SK-N-SH (cell line): ENCODE measurements at regions not wholly inside any gene's neighbourhood (a gene's known extent, or its start where the extent isn't known, plus 50 kb on each side); places are given as distances from the start of the nearest gene placed in this dataset.
"Not testable (repeated sequence)": the region's sequence is repeated elsewhere in the genome, so short reads cannot be mapped to it uniquely, and the experiment has no call there.

Experiments used
- ELF1 ChIP-seq: IDR thresholded peaks from 2 replicates; pipeline ENCODE4 v1.4.0; 2012
- GABPA ChIP-seq: IDR thresholded peaks from 2 replicates; pipeline ENCODE4 v1.4.0; 2012; ENCODE audit warnings: low read depth, mild to moderate bottlenecking
- JUND ChIP-seq: IDR thresholded peaks from 2 replicates; pipeline ENCODE4 v1.4.0; 2012
- POLR2AphosphoS5 ChIP-seq: IDR thresholded peaks from 2 replicates; pipeline ENCODE4 v1.6.1; 2012; ENCODE audit warnings: low read depth, low read length
- RCOR1 ChIP-seq: fragments of 150-350 bp; IDR thresholded peaks from 2 replicates; pipeline ENCODE4 v1.6.1; 2017; ENCODE audit warnings: antibody characterized with exemption, low read length
- RFX5 ChIP-seq: IDR thresholded peaks from 2 replicates; pipeline ENCODE4 v1.6.1; 2012; ENCODE audit warnings: mild to moderate bottlenecking, improper control_type of control experiment, low read length
- RXRA ChIP-seq: IDR thresholded peaks from 2 replicates; pipeline ENCODE4 v1.4.0; 2012; ENCODE audit warnings: low read depth, mild to moderate bottlenecking, borderline replicate concordance
- SIN3A ChIP-seq: IDR thresholded peaks from 2 replicates; pipeline ENCODE4 v1.6.1; 2012; ENCODE audit warnings: low read depth, mild to moderate bottlenecking, low read length, moderate library complexity, borderline replicate concordance
- YY1 ChIP-seq: IDR thresholded peaks from 2 replicates; pipeline ENCODE4 v1.4.0; 2012; ENCODE audit warnings: low read depth, mild to moderate bottlenecking
- TF ChIP-seq, protein P1 (sequence below): IDR thresholded peaks from 2 replicates; pipeline ENCODE4; 2012
- TF ChIP-seq, protein P2 (sequence below): fragments of 200-600 bp; sonication (generic); IDR thresholded peaks from 2 replicates; pipeline ENCODE4 v1.6.1; 2017; ENCODE audit warnings: antibody characterized with exemption, mild to moderate bottlenecking, moderate library complexity
- TF ChIP-seq, protein P3 (sequence below): IDR thresholded peaks from 2 replicates; pipeline ENCODE4 v1.4.0; 2012; ENCODE audit warnings: low read depth
- TF ChIP-seq, protein P4 (sequence below): IDR thresholded peaks from 2 replicates; pipeline ENCODE4 v1.4.0; 2012; ENCODE audit warnings: low read depth, borderline replicate concordance

DNA sequence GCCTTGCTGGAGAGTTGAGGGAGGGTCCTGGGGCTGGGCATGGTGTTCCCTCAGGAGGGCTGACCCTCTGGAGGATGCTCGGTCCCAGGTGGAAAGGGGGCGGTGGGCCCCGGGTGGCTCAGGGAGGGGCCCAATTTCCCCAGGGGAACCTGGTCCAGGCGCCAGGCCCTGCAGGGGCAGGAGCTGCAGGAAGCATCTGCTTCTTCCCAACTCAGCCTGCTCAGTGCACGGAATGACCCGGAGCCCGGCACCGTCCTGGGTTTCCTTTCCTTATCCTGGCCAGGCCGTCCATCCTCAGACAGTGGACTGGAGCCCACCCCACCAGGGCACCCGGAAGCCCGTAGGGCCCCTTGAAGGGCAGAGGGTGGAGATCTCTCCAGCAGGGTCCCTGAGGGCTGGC, 235.9 kb downstream of the TMEM121 start:
- TF ChIP-seq, protein P1, sequence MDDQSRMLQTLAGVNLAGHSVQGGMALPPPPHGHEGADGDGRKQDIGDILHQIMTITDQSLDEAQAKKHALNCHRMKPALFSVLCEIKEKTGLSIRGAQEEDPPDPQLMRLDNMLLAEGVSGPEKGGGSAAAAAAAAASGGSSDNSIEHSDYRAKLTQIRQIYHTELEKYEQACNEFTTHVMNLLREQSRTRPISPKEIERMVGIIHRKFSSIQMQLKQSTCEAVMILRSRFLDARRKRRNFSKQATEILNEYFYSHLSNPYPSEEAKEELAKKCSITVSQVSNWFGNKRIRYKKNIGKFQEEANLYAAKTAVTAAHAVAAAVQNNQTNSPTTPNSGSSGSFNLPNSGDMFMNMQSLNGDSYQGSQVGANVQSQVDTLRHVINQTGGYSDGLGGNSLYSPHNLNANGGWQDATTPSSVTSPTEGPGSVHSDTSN = not testable (repeated sequence)
- TF ChIP-seq POLR2AphosphoS5, YY1, RCOR1, RFX5, SIN3A, JUND, GABPA, ELF1, RXRA: not testable (repeated sequence)
- TF ChIP-seq, protein P2, sequence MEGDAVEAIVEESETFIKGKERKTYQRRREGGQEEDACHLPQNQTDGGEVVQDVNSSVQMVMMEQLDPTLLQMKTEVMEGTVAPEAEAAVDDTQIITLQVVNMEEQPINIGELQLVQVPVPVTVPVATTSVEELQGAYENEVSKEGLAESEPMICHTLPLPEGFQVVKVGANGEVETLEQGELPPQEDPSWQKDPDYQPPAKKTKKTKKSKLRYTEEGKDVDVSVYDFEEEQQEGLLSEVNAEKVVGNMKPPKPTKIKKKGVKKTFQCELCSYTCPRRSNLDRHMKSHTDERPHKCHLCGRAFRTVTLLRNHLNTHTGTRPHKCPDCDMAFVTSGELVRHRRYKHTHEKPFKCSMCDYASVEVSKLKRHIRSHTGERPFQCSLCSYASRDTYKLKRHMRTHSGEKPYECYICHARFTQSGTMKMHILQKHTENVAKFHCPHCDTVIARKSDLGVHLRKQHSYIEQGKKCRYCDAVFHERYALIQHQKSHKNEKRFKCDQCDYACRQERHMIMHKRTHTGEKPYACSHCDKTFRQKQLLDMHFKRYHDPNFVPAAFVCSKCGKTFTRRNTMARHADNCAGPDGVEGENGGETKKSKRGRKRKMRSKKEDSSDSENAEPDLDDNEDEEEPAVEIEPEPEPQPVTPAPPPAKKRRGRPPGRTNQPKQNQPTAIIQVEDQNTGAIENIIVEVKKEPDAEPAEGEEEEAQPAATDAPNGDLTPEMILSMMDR = not testable (repeated sequence)
- TF ChIP-seq, protein P3, sequence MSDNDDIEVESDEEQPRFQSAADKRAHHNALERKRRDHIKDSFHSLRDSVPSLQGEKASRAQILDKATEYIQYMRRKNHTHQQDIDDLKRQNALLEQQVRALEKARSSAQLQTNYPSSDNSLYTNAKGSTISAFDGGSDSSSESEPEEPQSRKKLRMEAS = not testable (repeated sequence)
- TF ChIP-seq, protein P4, sequence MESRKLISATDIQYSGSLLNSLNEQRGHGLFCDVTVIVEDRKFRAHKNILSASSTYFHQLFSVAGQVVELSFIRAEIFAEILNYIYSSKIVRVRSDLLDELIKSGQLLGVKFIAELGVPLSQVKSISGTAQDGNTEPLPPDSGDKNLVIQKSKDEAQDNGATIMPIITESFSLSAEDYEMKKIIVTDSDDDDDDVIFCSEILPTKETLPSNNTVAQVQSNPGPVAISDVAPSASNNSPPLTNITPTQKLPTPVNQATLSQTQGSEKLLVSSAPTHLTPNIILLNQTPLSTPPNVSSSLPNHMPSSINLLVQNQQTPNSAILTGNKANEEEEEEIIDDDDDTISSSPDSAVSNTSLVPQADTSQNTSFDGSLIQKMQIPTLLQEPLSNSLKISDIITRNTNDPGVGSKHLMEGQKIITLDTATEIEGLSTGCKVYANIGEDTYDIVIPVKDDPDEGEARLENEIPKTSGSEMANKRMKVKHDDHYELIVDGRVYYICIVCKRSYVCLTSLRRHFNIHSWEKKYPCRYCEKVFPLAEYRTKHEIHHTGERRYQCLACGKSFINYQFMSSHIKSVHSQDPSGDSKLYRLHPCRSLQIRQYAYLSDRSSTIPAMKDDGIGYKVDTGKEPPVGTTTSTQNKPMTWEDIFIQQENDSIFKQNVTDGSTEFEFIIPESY = not testable (repeated sequence)
